ENCODE measurements at regions not wholly inside any gene's neighbourhood (a gene's known extent, or its start where the extent isn't known, plus 50 kb on each side); places are given as distances from the start of the nearest gene placed in this dataset.
"Not testable (repeated sequence)": the region's sequence is repeated elsewhere in the genome, so short reads cannot be mapped to it uniquely, and the experiment has no call there.

DNA sequence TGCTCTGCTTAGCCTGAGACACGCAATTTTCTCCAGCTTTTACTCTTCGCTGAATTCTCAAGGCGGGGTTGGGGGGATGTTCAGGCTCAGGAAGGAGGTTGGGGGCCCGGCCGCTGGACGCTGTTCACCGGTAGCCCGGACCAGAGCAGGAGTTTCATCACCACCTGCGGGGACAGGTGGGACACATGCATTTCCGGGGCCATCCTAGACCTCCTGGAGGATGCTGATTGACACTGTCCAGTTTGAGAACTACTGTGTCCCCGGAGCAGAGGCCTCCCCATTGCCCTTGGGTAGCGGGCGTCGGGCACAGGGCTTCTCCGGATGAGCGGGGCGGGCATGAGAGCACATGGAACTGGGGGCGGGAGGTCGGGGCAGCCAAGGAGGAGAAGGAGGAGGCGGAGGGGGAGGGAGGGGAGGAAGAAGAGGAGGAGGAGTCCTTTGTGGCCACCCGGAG lies 144.0 kb upstream of the GRK3 start:
- no peak for DNase-seq

DNA sequence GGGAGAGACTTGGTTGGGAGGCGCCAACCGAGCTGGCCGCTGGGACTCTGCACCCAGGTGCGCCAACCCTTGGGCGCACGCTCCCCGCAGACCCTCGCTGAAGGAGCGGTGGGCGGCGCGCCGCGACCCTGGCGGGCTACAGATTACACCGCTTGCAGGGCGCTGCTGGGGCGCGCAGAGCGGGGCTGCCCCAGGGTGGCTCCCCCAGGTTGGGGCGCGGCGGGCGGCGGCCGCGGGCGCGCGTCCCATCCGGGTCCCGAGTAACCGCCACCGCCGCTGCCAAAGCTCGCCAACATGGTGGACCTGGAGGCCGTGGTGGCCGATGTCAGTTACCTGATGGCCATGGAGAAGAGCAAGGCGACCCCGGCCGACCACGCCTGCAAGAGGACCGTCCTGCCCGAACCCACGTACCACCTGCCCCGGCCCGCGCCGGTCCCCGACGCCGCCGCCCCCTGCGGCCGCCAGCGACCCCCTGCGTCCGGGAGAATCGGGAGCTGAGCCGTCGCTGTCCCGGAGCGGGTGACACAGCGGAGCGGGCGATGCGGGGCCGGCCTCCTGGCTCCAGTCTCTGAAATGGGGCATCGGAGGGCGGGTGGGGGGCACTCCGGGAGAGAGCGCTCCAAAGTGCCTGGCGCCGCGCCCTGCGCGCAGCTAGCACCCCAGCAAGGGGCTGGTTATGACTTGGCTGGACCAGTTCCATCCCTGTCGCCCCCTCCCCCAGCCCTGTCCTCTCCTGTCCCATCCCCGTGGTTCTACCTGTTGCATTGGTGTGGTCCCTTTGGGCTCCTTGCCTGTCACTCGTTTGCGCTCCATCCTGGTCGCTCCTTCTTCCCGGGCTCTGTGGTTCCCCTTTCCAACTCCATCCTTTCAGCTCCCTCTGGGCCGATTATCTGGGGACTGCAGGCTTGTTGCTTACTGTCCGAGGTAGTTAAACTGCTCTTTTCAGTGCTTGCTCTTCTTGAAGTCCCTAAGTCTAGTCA lies 143.3 kb upstream of the GRK3 start:
- DNase-seq: no peak

DNA sequence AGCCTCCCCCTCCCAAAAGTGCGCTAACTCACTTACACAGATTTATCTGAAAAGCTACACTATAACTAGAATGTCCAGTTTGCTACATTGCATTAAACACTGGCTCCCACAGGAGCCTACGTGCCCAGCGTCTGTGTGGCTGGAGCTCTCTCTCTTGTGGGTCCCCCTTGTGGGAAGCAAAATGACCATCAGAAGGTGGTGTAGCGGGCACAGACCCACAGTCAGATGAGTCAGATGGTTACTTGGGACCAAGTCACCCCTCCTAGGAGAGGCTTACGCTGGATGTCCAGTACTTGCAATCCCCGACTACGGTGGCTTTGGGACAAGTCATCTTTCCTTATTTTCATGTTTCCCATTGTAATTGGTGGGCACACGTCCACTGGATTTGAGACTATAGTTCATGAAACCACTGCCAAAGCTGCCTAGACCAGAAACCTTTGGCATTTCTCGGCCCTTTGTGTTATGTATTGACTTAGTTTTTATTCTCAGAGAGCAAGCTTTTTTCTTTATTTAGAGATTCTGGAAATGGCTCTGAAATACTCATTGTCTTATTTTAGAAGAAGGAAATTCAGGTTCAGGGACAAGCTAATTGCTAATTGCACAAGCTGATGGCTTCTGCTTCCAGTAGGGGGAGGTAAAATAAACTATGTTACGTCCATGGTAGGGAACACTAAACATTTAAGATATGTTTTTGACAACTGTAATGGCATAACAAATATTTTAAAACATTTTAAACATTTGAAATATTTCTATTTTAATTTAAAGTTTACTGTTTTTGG lies 137.8 kb upstream of the GRK3 start:
- DNase-seq: not testable (repeated sequence)

DNA sequence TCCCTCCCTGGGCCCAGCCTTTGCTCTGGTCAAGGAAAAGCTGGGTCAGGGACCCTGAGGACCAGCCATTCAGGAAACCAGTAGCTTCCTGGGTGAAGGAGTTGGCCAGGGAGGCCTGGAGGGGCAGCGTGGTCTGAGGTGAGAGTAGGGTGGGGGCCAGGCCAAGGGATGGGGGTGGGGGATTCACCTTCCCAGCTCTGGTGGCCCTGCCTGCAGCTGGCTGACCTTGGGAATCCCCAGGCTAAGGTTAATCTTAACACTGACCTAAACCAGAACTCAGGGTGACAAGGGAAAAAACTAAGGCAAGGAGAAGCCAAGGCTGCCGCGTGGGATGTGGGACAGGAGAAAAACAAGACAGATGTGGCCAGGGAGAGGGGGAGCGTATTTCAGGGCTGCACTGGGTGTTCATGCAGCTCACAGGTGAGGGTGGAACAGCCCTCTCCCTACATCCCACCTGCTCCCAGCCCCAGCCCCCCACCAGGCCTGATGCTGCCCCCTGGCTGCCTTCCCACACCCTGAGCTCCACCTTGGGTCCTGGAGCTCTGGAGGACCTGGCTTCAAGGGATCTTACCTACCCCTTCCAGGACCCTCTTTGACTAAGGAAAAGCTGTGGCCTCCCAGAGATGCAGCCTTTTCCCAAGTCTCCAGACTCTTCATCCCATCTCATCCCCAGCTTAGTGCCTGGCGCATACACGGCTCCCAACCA lies 132.7 kb upstream of the GRK3 start:
- not testable (repeated sequence) for DNase-seq

DNA sequence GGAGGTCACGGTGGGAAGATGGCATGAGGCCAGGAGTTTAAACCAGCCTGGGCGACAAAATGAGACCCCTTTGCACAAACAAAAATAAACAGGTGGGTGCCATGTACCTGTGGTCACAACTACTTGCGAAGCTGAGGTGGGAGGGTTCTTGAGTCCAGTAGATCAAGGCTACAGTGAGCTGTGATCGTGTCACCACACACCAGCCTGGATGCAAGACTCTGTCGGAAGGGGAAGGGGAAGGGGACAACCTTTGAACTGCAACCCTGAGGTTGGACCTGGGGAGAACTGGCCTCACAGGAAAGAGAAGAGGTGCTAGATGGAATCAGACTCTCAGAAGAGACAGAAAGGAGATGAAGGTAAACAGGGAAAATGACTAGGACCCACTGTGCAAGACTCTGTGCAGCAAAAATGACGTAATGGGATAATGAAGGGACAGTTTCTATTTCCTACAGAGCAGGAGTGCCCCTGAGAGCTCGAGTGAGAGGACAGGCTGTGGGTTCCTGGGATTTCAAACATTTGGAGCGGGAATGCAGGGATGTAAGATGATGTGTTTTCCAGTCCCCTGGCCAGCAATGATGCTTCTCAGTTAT lies 131.0 kb upstream of the GRK3 start:
- not testable (repeated sequence) for DNase-seq

DNA sequence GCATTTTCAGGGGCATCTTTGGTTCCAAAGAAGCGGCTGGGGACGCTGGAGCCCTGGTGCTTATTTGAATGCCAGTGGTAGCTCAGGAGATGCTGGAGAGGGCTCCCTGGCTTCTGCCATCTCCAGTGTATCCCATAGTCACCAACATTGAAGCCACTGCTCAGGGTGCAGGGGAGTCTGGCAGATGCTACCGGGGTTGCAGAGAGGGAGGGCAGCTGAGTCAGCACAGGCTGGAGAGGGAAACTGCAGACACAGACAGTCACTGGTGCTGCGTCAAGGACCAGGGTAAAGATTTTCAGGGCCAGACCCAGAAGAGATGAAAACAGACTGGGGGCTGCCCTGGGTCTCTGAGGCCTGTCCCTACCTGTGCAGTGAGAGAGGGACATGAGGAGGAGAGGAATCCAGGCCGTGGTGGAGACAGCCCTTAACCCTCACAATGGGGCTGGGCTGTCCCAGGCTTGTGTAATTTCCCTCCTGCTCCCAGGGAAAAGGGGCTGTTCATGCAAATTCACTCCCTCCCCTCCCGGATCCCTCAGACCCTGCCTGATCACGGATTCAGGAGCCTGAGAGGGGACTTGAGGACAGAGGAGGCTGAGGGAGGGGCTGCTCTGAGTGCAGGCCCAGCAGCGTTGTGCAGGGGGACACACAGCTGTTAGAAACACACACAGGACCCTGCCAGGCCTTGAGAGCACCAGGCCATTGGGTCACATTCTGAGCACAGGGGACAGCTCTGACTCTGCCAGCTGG lies 126.9 kb upstream of the GRK3 start:
- no peak for DNase-seq

DNA sequence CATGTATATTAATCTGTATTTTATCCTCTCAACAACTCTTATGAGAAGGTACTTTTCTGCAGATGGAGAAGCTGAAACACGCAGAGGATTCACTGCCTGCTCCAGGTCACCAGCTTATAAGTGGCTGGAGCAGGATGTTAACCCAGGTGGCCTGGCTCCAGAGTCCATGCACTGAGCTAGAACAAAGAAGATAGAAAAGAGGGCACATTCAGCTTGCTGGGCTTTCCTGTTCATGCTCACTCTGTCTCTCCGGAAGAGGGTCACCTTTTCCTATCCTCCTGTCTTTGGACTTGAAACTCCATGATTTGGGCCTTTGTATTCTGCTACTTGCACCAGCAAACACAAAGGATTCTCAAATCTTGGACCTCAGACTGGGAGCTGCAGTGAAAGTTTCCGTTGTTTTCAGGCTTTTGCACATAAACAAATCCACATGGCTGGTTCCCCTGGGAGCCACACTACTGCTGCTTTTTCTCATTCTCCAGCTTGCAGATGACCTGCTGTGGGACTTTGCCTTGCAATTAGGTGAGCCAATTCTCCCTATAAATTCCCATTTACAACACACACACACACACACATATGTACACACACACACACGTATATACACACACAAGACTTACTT lies 117.3 kb upstream of the GRK3 start:
- no peak for DNase-seq

DNA sequence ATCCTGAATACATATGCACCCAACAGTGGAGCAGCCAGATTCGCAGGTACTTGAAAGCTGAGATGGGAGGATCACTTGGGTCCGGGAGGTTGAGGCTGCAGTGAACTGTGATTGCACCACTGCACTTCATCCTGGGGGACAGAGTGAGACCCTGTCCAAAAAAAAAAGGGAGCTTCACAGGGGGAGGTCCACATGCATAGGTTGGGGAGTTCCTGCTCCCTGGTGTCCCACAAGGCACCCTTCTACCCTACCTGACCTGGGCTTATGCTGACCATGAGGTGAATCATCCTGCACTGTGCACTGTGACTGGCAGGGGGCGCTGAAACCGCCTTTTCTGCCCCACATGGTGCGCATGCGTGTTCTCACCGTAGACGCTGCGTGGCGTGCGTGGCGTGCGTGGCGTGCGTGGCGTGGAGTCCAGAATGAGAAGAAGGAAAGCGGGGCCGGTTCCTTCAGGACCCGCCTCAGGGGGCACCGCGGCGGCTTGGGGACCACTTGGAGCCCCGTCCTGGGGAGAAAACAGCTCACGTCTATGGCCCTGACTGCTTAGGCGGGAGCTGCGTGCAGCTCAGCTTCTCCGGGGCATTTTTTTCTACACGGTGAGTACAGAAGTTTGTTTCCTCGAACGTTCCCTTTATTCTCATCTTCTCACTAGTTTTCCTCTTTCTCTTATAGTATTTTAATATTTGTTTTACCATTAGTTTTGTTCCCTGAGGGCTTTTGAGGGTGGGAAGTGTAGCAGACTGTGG lies 116.6 kb upstream of the GRK3 start:
- peak; percentile 92 for DNase-seq

DNA sequence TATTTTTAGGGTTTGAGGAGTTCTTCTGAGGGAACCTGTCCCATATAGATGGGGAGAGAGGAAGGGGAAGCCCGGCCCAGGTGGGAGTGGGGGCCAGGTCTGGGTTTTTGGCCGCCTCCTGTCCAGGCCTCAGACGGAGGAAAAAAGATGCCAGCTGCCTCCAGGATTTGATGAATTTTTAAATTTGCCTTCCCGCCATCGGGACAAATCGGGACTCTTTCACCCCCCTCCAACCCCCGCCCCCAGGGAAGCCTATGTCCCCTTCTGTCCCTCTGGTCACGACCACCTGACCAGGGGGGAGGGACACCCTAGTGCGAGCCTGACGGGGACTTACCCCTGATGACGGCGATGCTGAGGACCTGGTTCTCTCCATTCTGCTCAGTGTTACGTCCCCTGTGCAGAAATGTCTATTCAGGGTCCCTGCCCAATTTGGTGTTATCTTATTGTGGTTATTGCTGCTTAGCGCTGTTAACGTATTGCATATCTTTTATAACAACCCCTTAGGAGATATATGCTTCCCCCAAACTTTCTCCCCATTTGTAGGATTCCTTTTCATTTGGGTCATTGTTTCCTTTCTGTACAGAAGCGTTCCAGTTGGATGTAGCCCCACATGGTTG lies 115.9 kb upstream of the GRK3 start:
- DNase-seq: peak; percentile 9

DNA sequence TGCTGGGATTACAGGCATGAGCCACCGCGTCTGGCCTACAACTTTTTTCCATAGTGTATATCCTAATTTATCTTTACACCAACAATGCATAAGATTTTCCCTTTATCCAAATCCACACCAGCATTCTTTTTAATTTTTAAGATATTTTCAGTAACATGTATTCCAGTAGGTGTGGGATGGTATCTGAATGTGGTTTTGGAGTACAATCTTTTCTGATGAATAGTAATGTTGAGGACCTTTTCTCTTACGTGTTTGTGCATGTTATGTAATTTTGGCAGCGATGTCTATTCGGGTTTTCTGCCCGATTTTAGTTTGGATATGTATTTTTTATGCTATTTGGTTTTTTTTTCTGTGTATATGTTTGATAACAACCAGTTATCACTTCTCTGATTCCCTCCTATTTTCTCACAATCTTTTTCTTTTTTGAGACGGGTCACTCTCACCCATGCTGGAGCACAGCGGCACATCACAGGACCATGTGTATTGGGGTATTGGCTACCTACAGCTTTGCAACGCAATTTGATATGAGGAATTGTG lies 114.6 kb upstream of the GRK3 start:
- no peak for DNase-seq

DNA sequence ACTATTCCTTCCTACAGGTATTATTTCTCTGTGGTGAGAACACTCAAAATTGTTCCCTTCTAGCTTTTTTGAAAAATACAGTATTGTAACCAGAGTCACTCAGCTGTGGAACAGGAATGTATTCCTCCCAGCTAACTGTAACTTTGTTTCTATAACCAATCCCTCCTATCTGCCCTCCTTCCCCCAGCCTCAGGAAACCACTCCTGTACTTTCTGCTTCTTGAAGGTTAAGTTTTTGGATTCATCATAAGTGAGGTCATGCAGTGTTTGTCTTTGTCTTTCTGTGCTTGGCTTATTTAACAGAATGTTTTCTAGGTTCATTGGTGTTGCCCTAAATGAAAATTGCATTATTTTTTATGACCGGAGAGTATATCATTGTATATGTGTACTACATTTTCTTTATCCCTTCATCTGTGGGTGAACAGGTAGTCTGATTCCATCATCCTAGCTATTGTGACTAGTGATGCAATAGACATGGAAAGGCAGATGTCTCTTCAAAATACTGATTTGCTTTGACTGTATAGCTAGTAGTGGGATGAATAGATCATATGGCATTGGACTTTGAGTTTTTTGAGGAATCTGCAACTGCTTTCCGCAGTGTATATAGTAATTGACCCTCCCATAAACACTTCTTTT lies 112.9 kb upstream of the GRK3 start:
- no peak for DNase-seq

DNA sequence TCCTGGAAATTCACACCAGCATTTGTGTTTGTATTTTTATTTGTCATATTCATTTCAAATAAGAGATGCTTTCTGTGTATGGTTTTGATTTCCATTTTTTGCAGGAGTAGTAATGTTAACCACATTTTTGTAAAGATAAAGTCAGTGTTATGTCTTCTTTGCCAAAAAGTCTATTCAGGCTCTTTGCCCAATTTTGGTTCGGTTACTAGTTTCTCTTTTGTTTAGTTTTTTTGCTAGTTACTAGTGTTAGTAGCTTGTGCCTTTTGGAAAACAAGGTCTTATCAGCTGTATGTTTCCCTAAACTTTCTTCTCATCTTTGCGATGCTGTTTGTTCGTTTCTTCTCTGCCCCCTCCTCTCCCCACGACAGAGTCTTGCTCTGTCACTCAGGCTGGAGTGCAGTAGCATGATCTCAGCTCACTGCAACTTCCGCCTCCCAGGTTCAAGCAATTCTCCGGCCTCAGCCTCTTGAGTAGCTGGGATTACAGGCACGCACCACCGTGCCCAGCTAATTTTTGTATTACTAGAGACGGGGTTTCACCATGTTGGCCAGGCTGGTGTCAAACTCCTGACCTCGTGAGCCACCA lies 112.3 kb upstream of the GRK3 start:
- no peak for DNase-seq

DNA sequence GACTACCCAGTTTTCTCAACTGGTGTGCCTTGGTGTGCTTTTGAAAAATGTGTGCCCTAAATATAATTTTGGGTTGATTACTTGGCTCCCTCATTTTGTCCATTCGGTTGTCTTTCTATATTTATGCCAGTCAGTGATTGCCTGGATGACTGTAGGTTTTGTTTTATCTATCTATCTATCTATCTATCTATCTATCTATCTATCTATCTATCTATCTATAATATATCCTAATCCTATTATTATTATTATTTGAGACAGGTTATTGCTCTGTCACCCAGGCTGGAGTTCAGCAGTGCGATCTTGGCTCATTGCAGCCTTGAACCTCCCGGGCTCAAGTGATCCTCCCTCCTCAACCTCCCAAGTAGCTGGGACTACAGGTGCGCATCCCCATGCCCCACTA lies 111.4 kb upstream of the GRK3 start:
- DNase-seq: no peak

DNA sequence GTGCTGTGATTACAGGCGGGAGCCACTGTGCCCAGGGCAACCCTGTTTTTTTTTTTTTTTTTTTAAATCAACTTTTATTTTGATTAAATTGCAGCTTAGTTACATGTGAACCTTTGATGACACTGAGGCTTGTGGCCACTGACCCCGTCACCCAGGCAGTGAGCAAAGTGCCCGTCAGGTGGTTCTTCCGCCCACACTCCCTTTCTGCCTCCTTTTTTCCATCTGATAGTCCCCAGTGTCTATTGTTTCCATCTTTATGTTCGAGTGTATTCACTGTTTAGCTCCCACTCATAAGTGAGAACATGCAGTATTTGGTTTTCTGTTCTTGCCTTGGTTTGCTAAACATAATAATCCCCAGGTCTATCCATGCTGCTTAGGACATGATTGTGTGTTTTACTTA lies 110.9 kb upstream of the GRK3 start:
- peak; percentile 15 for DNase-seq

DNA sequence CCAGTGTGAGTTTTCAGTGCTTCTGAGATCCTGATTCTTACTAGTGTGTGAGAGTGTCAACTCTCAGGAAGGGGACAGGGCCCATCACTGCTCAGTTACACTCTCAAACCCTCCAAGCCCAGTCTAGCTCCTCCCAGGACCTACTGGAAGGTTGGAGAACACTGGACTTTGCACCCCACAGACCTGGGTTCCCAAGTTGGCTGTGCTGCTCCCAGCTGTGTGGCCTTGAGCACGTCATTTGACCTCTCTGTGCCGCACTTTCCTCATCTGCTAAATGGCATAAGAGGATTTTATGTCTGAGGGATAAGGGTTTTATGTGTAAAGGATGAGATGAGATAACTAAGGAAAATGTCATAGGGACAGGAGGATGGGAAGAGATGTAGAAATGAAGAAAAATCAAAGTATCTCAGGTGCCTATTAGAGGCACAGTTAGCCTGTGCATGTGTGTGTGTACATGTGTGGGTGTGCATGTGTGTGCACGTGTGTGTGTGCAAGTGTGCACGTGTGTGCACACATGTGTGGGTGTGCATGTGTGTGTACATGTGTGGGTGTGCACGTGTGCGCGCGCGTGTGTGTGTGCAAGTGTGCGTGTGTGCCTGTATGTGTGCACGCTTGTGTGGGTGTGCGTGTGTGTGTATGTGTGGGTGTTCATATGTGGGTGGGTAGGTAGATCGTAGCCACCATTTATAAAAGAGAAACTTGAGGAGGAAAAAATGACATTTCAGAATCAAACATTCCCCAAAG lies 108.0 kb upstream of the GRK3 start:
- DNase-seq: not testable (repeated sequence)

DNA sequence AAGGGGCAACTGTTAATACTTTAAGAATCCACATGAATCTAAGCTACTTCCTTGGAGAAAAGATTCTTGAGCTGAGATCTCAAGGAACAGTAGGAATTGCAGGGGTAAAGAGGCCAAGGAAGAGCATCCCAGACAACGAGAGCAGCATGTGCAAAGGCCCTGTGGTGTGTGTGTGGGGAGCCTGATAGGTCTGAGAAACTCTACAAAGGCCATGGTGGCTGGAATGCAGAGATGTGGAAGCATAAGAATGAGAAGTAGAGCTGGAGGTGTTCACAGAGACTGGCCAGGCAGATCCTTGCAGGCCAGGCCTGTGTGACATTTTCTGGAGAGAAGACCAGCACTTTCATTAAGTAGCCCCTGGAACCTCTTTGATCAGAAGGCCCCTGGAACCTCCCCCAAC lies 105.8 kb upstream of the GRK3 start:
- DNase-seq: not testable (repeated sequence)

DNA sequence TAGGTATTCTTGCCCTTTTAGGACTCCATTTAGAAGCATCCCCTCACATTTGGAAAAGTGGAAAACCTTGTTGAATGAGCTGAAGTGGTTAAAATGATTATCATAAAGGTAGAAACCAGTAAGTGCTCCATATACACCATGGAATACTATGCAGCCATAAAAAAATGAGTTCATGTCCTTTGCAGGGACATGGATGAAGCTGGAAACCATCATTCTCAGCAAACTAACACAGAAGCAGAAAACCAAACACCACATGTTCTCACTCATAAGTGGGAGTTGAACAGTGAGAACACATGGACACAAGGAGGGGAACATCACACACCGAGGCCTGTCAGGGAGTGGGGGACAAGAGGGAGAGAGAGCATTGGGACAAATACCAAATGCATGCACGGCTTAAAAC lies 103.8 kb upstream of the GRK3 start:
- DNase-seq: not testable (repeated sequence)

DNA sequence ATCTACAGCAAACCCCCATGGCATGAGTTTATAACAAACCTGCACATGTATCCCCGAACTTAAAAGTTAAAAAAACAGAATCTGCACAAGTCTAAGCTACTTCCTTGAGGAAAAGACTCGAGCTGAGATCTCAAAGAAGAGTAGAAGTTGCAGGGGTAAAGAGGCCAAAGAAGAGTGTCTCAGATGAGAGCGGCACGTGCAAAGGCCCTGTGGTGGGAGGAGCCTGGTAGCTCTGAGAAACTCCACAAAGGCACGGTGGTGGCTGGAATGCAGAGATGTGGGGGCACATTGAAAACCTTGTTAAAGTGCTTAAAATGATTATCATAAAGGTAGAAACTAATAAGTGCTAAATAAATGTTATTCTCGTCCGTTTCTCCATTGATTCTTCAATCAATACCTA lies 103.2 kb upstream of the GRK3 start:
- no peak for DNase-seq

Measured in stimulated activated CD4-positive, alpha-beta T cell treated with anti-CD3 and anti-CD28 coated beads, Interleukin-4, amount 100 ng/mL, for 24 hours (primary cell).